CD4-positive, alpha-beta memory T cell (primary cell): ENCODE measurements at regions not wholly inside any gene's neighbourhood (a gene's known extent, or its start where the extent isn't known, plus 50 kb on each side); places are given as distances from the start of the nearest gene placed in this dataset.

ENCODE experiments used
- CTCF ChIA-PET: fragments of 350-600 bp; sonication (Branson Sonifier 250); formaldehyde crosslinking; loops from one replicate; lab custom pipeline; 2021; ENCODE audit warnings: inconsistent platforms; ENCODE audit not compliant: partially characterized antibody; lab: Charles Lee
- POLR2A ChIA-PET: fragments of 350-600 bp; sonication (Branson Sonifier 250); formaldehyde crosslinking; loops from one replicate; lab custom pipeline; 2021; ENCODE audit not compliant: partially characterized antibody; lab: Charles Lee
- DNase-seq, 5 donors: peaks; one replicate each; pipeline versions ENCODE4 v3.0.0 to v3.0.0-alpha.2; 2020 to 2022; ENCODE audit warnings: mixed read lengths in 1 of 5
- H3K27ac ChIP-seq: one replicate; pipeline ENCODE4 v1.7.0; 2013; ENCODE audit warnings: low read depth, low read length
- H3K27me3 ChIP-seq: 2 replicates; pipeline ENCODE4 v1.7.0; 2013; ENCODE audit warnings: mild to moderate bottlenecking, low read length, moderate library complexity; ENCODE audit not compliant: insufficient read depth
- H3K36me3 ChIP-seq: 2 replicates; pipeline ENCODE4 v1.7.0; 2013; ENCODE audit warnings: mild to moderate bottlenecking, low read length, moderate library complexity; ENCODE audit not compliant: insufficient read depth
- H3K4me1 ChIP-seq: 2 replicates; pipeline ENCODE4 v1.7.0; 2013; ENCODE audit warnings: mild to moderate bottlenecking, low read length, moderate library complexity; ENCODE audit not compliant: insufficient read depth
- H3K4me3 ChIP-seq, 2 donors: one replicate each; pipeline ENCODE4 v1.7.0; 2013; ENCODE audit warnings: low read length in 2 of 2, mild to moderate bottlenecking in 1 of 2
- H3K9me3 ChIP-seq, 2 donors: one replicate each; pipeline ENCODE4 v1.7.0; 2013; ENCODE audit warnings: low read length in 2 of 2, control low read depth in 1 of 2; ENCODE audit not compliant: control insufficient read depth in 1 of 2
- H3K27ac Mint-ChIP-seq, 7 donors: one replicate each; pipeline ENCODE4 v1.8.0; 2020 to 2021; ENCODE audit warnings: mixed read lengths in 7 of 7, mild to moderate bottlenecking in 6 of 7, inconsistent platforms in 3 of 7, moderate library complexity in 3 of 7
- H3K27me3 Mint-ChIP-seq, 2 donors: one replicate each; pipeline ENCODE4 v1.8.0; 2020 to 2021; ENCODE audit warnings: mixed read lengths in 2 of 2
- H3K36me3 Mint-ChIP-seq, 2 donors: one replicate each; pipeline ENCODE4 v1.8.0; 2020 to 2021; ENCODE audit warnings: mixed read lengths in 2 of 2, inconsistent platforms in 1 of 2, mild to moderate bottlenecking in 1 of 2
- H3K4me1 Mint-ChIP-seq, 4 donors: one replicate each; pipeline ENCODE4 v1.8.0; 2020 to 2021; ENCODE audit warnings: mixed read lengths in 4 of 4, mild to moderate bottlenecking in 1 of 4
- H3K4me3 Mint-ChIP-seq, 8 donors: one replicate each; pipeline ENCODE4 v1.8.0; 2020 to 2021; ENCODE audit warnings: mixed read lengths in 8 of 8, mild to moderate bottlenecking in 7 of 8, moderate library complexity in 6 of 8, inconsistent platforms in 3 of 8
- H3K9me3 Mint-ChIP-seq, 8 donors: one replicate each; pipeline ENCODE4 v1.8.0; 2020 to 2021; ENCODE audit warnings: mixed read lengths in 8 of 8, mild to moderate bottlenecking in 5 of 8, inconsistent platforms in 3 of 8, moderate library complexity in 1 of 8
- intact Hi-C: fragments of 100-400 bp; cut with micrococcal nuclease; formaldehyde crosslinking; loops from one replicate; pipeline ENCODE4 v1.15.1; 2023

DNA sequence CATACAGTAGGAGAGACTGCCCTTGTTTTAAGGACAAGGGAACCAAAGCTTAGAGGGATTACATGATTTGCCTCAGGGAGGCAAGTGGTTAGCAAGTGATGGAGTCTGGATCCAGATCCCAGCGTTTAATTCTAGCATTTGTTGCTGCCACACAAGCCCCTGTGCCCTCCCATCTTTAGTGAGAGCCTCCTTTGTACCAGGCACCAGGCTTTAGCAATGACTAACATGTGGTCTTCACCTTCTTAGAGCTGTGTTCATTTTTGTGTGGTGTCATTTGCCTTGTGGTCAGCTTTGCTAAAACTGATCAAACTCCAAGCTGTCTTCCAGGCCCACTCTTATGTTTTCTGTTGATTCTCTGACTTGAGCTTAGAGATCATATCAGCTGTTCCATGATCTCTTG is 290.5 kb downstream of the RPLP1 start:
- no peak for DNase-seq
- POLR2A ChIA-PET = interaction anchor here (0.8 to 2.7 kb wide), 5 partner anchors 12 to 177 kb away, joined by 3 to 10 read pairs (median 6); no protein-coding TSS in a partner anchor
- no peaks in the 10 kb centered on the region for H3K27me3 Mint-ChIP-seq
- Histone ChIP-seq H3K4me1 (peaks cover 17% of the 10 kb centered on the region), H3K4me3 (no peak overlapping the region), H3K27ac (no peak overlapping the region), H3K9me3 (no peaks in the 10 kb centered on the region), H3K27me3 (no peaks in the 10 kb centered on the region), H3K36me3 (no peaks in the 10 kb centered on the region)
- no peaks in the 10 kb centered on the region for H3K36me3 Mint-ChIP-seq
- CTCF ChIA-PET = interaction anchor here (1.1 to 1.7 kb wide), 8 partner anchors 10 to 770 kb away, joined by 3 to 11 read pairs (median 4); no protein-coding TSS in a partner anchor
- H3K27ac Mint-ChIP-seq = no peak overlapping the region
- peaks cover 0 to 6% (median 0%) of the 10 kb centered on the region in 8 donors for H3K9me3 Mint-ChIP-seq
- peaks cover 9 to 27% (median 17%) of the 10 kb centered on the region in 4 donors for H3K4me1 Mint-ChIP-seq
- H3K4me3 Mint-ChIP-seq = no peak overlapping the region
- intact Hi-C loops = no loop called here

DNA sequence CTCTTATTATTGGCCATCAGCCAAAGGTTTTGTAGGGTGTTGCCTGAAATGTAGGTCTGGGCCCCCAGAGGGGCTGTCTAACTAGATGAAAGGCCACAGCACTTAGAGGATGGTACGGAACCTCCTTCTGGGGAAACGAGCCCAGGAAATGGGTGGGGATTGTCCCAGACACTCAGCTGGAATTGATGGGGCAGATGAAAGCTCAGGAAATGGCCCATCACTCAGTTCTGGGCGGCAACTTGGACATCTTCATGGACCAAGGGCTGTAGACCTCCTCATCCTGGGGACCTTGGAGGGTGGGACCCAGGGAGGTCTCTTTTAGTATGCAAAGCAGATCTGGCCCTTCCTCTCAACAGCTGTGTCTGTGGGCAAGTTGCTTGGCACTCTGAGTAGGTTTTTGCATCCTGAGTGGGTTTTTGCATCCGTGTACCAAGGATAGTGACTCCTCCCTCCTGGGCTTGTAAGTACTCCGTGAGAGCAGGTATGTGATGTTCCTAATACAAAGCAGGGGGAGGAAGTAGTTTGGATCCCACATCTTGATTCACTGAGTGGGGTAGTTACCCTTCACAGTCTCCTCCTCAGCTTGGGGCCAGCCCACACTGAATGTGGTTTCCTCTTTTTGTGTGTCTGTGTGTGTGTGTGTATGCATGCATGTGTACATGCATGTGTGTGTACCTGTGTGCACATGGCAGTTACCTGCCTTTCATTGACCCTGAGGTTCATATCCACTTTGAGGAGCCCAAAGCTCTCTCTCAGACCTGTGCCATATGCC is 292.0 kb downstream of the RPLP1 start:
- Mint-ChIP-seq H3K27ac (no peak overlapping the region), H3K4me3 (peak overlapping the region in 1 of 8 donors; percentile 35), H3K27me3 (no peaks in the 10 kb centered on the region), H3K9me3 (peaks cover 0 to 6% (median 0%) of the 10 kb centered on the region in 8 donors), H3K36me3 (no peaks in the 10 kb centered on the region), H3K4me1 (peaks cover 7 to 33% (median 19%) of the 10 kb centered on the region in 4 donors)
- H3K36me3 ChIP-seq = no peaks in the 10 kb centered on the region
- no peaks in the 10 kb centered on the region for H3K27me3 ChIP-seq
- POLR2A ChIA-PET = interaction anchor here (1.0 to 2.7 kb wide), 6 partner anchors 12 to 355 kb away, joined by 4 to 10 read pairs (median 6); partner anchors contain the start of gene TLE3
- H3K9me3 ChIP-seq = no peaks in the 10 kb centered on the region
- no peak overlapping the region for H3K27ac ChIP-seq
- H3K4me1 ChIP-seq = peaks cover 18% of the 10 kb centered on the region
- no peak for DNase-seq
- CTCF ChIA-PET = interaction anchor here (1.2 to 1.7 kb wide), 6 partner anchors 8 to 743 kb away, joined by 3 to 11 read pairs (median 5); partner anchors contain the start of gene TLE3
- intact Hi-C loops = no loop called here
- H3K4me3 ChIP-seq = no peak overlapping the region

DNA sequence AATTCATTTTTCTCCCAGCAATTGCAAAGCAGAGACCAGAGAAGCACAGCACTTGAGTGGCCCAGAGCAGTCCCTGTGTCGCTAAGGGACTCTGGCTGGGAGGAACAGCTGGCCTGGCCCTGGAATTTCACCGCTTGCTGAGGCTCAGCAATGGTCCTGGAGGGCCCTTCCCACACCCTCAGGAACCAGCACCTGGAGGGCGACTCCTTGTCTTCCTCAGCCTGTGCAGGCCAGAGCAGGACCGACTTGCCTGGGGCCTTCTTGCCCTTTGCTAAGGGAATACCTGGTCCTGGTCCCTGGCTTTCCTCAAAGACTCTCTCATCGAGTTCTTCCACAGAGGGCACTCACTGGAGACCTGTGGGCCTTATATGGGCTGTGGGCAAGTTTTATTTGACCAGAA is 294.6 kb downstream of the RPLP1 start:
- Histone ChIP-seq H3K9me3 (no peaks in the 10 kb centered on the region), H3K4me3 (no peak overlapping the region), H3K27ac (no peak overlapping the region), H3K36me3 (no peaks in the 10 kb centered on the region), H3K4me1 (peaks cover 25% of the 10 kb centered on the region), H3K27me3 (no peaks in the 10 kb centered on the region)
- ChIA-PET POLR2A (no interaction called here), CTCF (interaction anchor here (0.9 to 1.7 kb wide), 5 partner anchors 15 to 349 kb away, joined by 3 read pairs; no protein-coding TSS in a partner anchor)
- H3K27me3 Mint-ChIP-seq = peaks cover 0 to 2% of the 10 kb centered on the region in 2 donors
- H3K4me3 Mint-ChIP-seq = no peak overlapping the region
- DNase-seq = no peak
- peaks cover 12 to 44% (median 28%) of the 10 kb centered on the region in 4 donors for H3K4me1 Mint-ChIP-seq
- no peak overlapping the region for H3K27ac Mint-ChIP-seq
- intact Hi-C loops = no loop called here
- H3K36me3 Mint-ChIP-seq = no peaks in the 10 kb centered on the region
- H3K9me3 Mint-ChIP-seq = peaks cover 0 to 2% (median 0%) of the 10 kb centered on the region in 8 donors

DNA sequence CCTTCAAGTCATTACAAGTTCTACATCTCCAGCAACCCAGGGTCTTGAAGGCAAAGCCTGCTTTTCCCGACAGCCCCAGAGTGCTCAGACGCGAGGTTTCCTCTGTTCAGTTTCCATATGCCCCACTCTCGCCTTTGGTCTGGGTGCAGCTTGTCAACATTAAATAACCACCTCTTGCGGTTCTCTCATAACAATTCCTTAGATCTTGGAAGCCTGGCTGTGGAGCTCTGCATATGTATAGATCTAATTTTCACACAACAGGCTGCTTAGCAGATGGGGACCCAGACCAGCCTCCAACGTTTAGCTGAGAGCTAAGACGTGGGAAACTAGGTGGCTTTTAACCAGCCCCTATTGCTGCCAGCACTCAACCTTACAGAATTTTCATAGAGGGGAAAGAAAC is 295.5 kb downstream of the RPLP1 start:
- peaks cover 0 to 6% (median 5%) of the 10 kb centered on the region in 8 donors for H3K9me3 Mint-ChIP-seq
- intact Hi-C loops = no loop called here
- Histone ChIP-seq H3K4me3 (no peak overlapping the region), H3K4me1 (peaks cover 25% of the 10 kb centered on the region), H3K27me3 (no peaks in the 10 kb centered on the region), H3K9me3 (no peaks in the 10 kb centered on the region), H3K27ac (no peak overlapping the region), H3K36me3 (no peaks in the 10 kb centered on the region)
- CTCF ChIA-PET = interaction anchor here (0.6 to 2.7 kb wide), 10 partner anchors 10 to 734 kb away, joined by 3 to 13 read pairs (median 3); no protein-coding TSS in a partner anchor
- peaks cover 12 to 49% (median 30%) of the 10 kb centered on the region in 4 donors for H3K4me1 Mint-ChIP-seq
- peaks cover 0 to 2% of the 10 kb centered on the region in 2 donors for H3K27me3 Mint-ChIP-seq
- DNase-seq = no peak
- POLR2A ChIA-PET = interaction anchor here (2.8 kb wide), 1 partner anchor 351 kb away, joined by 16 read pairs; the partner anchor contains the start of gene TLE3
- no peak overlapping the region for H3K4me3 Mint-ChIP-seq
- H3K27ac Mint-ChIP-seq = no peak overlapping the region
- peaks cover 0 to 5% of the 10 kb centered on the region in 2 donors for H3K36me3 Mint-ChIP-seq

DNA sequence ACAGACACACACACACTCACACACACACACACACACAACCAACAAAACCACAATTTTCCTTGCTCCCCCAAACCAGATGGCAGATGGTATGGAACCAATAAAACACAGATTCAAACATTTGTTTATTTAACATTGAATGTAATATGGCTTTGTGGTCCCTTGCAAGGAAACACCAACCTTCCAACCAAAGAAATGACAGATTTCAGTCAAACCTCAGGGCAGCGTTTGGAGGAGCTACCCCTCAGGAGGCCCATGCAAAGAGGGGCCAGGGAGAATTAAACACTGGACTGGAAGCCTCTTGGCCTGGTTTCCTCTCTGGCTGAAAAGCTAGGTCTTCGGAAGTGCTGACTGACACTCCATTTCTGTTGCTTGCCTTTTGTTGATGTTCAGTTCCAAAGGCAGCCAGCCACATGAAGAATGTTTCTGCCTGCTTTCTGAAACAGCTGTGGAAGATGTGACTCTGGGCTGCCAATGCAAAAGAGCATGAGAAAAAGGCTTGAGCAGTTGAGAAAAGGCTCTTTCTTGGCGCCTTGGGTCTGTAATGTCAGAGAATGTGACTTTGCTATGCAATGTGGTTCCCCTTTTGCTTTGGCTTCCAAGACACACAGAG is 296.1 kb downstream of the RPLP1 start:
- Mint-ChIP-seq H3K9me3 (peaks cover 0 to 12% (median 7%) of the 10 kb centered on the region in 8 donors), H3K36me3 (peaks cover 0 to 5% of the 10 kb centered on the region in 2 donors), H3K4me1 (peaks cover 11 to 47% (median 31%) of the 10 kb centered on the region in 4 donors), H3K27ac (no peak overlapping the region), H3K4me3 (no peak overlapping the region), H3K27me3 (peaks cover 0 to 2% of the 10 kb centered on the region in 2 donors)
- Histone ChIP-seq H3K27ac (no peak overlapping the region), H3K9me3 (no peaks in the 10 kb centered on the region), H3K4me3 (no peak overlapping the region), H3K36me3 (no peaks in the 10 kb centered on the region), H3K4me1 (peaks cover 24% of the 10 kb centered on the region), H3K27me3 (no peaks in the 10 kb centered on the region)
- intact Hi-C loops = no loop called here
- no peak for DNase-seq
- POLR2A ChIA-PET = interaction anchor here (2.8 kb wide), 1 partner anchor 350 kb away, joined by 16 read pairs; the partner anchor contains the start of gene TLE3
- CTCF ChIA-PET = interaction anchor here (0.6 to 2.7 kb wide), 13 partner anchors 9 to 739 kb away, joined by 3 to 13 read pairs (median 5); no protein-coding TSS in a partner anchor

DNA sequence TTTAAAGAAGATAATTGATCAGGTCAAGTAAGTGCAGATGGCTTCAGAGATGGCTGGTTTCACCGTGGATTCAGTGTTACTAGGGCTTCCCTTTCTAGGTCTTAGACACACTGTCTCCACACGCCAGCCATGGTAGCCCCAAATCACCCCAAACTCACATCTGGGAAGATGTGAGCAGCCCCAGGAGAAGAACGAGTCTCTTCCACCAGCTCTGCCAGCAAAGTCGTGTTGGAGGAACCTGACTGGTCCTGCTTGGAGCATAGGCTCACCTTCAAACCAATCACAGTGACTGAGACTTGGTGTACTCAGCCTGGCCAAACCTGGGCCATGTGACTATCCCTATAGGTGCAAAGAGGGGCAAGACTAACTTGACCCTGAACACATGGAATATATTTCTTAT is 296.7 kb downstream of the RPLP1 start:
- Histone ChIP-seq H3K27me3 (no peaks in the 10 kb centered on the region), H3K9me3 (no peaks in the 10 kb centered on the region), H3K4me1 (peaks cover 24% of the 10 kb centered on the region), H3K27ac (no peak overlapping the region), H3K36me3 (no peaks in the 10 kb centered on the region), H3K4me3 (no peak overlapping the region)
- Mint-ChIP-seq H3K27ac (no peak overlapping the region), H3K27me3 (peaks cover 0 to 2% of the 10 kb centered on the region in 2 donors), H3K4me3 (peak overlapping the region in 1 of 8 donors; percentile 24), H3K9me3 (peaks cover 0 to 15% (median 9%) of the 10 kb centered on the region in 8 donors), H3K36me3 (peaks cover 0 to 5% of the 10 kb centered on the region in 2 donors), H3K4me1 (peaks cover 16 to 47% (median 28%) of the 10 kb centered on the region in 4 donors)
- ChIA-PET CTCF (interaction anchor here (0.6 to 2.7 kb wide), 17 partner anchors 9 to 739 kb away, joined by 3 to 13 read pairs (median 4); no protein-coding TSS in a partner anchor), POLR2A (interaction anchor here (2.8 kb wide), 1 partner anchor 350 kb away, joined by 16 read pairs; the partner anchor contains the start of gene TLE3)
- intact Hi-C loops = no loop called here
- no peak for DNase-seq
